Endothelial cell (in vitro differentiated cells): ENCODE measurements at regions not wholly inside any gene's neighbourhood (a gene's known extent, or its start where the extent isn't known, plus 50 kb on each side); places are given as distances from the start of the nearest gene placed in this dataset.

Experiments
- DNase-seq: peaks from one replicate; pipeline ENCODE4 v3.0.0; 2021; ENCODE audit warnings: low spot score
- H3K27ac Mint-ChIP-seq: one replicate; pipeline ENCODE4 v1.8.0; 2021; ENCODE audit warnings: mixed read lengths, inconsistent platforms; ENCODE audit not compliant: unreplicated experiment
- H3K27me3 Mint-ChIP-seq: one replicate; pipeline ENCODE4 v1.8.0; 2021; ENCODE audit warnings: mild to moderate bottlenecking, moderate library complexity, mixed read lengths, inconsistent platforms; ENCODE audit not compliant: unreplicated experiment
- H3K36me3 Mint-ChIP-seq: one replicate; pipeline ENCODE4 v1.8.0; 2021; ENCODE audit warnings: mild to moderate bottlenecking, low read depth, mixed read lengths, inconsistent platforms; ENCODE audit not compliant: unreplicated experiment
- H3K4me1 Mint-ChIP-seq: one replicate; pipeline ENCODE4 v1.8.0; 2021; ENCODE audit warnings: mild to moderate bottlenecking, mixed read lengths, inconsistent platforms; ENCODE audit not compliant: unreplicated experiment
- H3K4me3 Mint-ChIP-seq: one replicate; pipeline ENCODE4 v1.8.0; 2021; ENCODE audit warnings: mild to moderate bottlenecking, mixed read lengths, inconsistent platforms; ENCODE audit not compliant: unreplicated experiment
- H3K9me3 Mint-ChIP-seq: one replicate; pipeline ENCODE4 v1.8.0; 2021; ENCODE audit warnings: mixed read lengths, inconsistent platforms; ENCODE audit not compliant: unreplicated experiment
- TF ChIP-seq, protein P1 (sequence below): fragments of 200-600 bp; sonication (generic); IDR thresholded peaks from one replicate; pipeline ENCODE4 v1.5.0; 2021; ENCODE audit warnings: antibody characterized with exemption; ENCODE audit not compliant: unreplicated experiment

GRCh38 chr1:96256130-96256790, 465.3 kb upstream of the PTBP2 start:
- no peak for DNase-seq
- H3K4me1 Mint-ChIP-seq = no peaks in the 10 kb centered on the region
- no peaks in the 10 kb centered on the region for H3K9me3 Mint-ChIP-seq
- H3K4me3 Mint-ChIP-seq = no peak overlapping the region
- H3K27ac Mint-ChIP-seq = no peak overlapping the region
- TF ChIP-seq, protein P1, sequence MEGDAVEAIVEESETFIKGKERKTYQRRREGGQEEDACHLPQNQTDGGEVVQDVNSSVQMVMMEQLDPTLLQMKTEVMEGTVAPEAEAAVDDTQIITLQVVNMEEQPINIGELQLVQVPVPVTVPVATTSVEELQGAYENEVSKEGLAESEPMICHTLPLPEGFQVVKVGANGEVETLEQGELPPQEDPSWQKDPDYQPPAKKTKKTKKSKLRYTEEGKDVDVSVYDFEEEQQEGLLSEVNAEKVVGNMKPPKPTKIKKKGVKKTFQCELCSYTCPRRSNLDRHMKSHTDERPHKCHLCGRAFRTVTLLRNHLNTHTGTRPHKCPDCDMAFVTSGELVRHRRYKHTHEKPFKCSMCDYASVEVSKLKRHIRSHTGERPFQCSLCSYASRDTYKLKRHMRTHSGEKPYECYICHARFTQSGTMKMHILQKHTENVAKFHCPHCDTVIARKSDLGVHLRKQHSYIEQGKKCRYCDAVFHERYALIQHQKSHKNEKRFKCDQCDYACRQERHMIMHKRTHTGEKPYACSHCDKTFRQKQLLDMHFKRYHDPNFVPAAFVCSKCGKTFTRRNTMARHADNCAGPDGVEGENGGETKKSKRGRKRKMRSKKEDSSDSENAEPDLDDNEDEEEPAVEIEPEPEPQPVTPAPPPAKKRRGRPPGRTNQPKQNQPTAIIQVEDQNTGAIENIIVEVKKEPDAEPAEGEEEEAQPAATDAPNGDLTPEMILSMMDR = peak; percentile 27
- H3K27me3 Mint-ChIP-seq = no peaks in the 10 kb centered on the region
- H3K36me3 Mint-ChIP-seq = no peaks in the 10 kb centered on the region

GRCh38 chr1:96259399-96259798, 462.2 kb upstream of the PTBP2 start:
- Mint-ChIP-seq H3K27ac (no peak overlapping the region), H3K4me3 (no peak overlapping the region), H3K27me3 (no peaks in the 10 kb centered on the region), H3K4me1 (no peaks in the 10 kb centered on the region), H3K9me3 (no peaks in the 10 kb centered on the region), H3K36me3 (no peaks in the 10 kb centered on the region)
- TF ChIP-seq, protein P1 = no peak
- DNase-seq = no peak

DNA sequence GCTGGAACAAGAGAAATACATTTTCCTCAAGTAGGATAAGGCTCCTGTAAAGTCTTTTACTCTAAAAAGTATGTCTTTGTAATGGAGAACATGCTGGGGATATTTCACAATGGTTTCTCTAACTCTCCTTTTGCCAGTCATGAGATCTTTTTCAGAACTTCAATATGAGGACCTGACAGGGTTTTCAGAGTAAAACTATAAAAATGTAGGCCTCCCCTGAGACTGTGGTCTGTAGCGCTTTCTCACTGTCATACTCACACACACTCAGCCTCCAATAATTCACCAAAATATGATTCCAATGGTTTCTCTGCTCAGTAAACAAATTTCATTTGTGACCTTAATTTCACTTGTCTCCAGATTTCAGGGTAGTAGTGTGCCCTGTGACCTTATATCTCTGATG, 440.1 kb upstream of the PTBP2 start:
- Mint-ChIP-seq H3K27ac (no peak overlapping the region), H3K4me3 (no peak overlapping the region), H3K36me3 (no peaks in the 10 kb centered on the region), H3K27me3 (no peaks in the 10 kb centered on the region), H3K9me3 (no peaks in the 10 kb centered on the region), H3K4me1 (no peaks in the 10 kb centered on the region)
- TF ChIP-seq, protein P1 = no peak
- no peak for DNase-seq

DNA sequence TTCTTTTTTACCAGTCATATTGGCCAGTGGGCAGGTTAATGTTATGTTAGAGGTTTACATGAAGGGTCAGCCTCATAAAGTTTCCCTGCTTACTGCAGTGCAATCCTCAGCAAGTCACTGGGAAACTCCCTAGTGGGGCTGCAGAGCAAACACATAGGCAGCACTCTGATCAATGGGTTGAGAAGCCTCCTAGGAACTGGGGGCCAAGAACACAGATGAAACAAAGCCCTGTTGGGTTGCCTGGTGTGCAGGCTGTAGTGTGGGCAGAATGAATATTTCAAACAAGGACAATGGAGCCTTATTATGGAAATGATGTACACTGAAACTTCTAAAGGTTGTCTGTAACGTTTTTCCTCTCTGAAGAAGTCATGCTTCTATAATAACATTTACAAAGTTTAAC, 431.6 kb upstream of the PTBP2 start:
- H3K27me3 Mint-ChIP-seq = peaks cover 1% of the 10 kb centered on the region
- H3K4me1 Mint-ChIP-seq = peaks cover 6% of the 10 kb centered on the region
- DNase-seq = no peak
- H3K9me3 Mint-ChIP-seq = no peaks in the 10 kb centered on the region
- no peaks in the 10 kb centered on the region for H3K36me3 Mint-ChIP-seq
- H3K4me3 Mint-ChIP-seq = no peak overlapping the region
- TF ChIP-seq, protein P1 = no peak
- H3K27ac Mint-ChIP-seq = no peak overlapping the region

DNA sequence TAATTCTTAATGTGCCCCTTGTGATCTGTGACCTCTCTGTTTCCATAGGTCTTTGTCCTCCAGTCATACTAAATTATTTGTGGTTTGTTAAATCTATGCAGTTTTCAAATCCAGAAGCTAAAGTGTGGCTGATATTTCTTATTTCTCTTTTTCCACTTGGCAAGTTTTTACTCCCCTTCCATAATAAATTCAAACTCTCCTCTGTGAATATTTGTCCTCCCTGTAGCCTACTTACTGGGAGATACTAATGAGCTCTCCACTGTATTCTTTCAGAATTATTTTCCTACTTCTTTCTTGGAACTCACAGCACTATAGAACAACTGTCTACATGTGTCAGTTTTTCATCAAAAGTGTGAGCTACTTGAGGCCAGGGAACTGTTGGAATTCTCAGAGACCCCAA, 430.8 kb upstream of the PTBP2 start:
- H3K4me3 Mint-ChIP-seq = no peak overlapping the region
- H3K36me3 Mint-ChIP-seq = no peaks in the 10 kb centered on the region
- peaks cover 1% of the 10 kb centered on the region for H3K27me3 Mint-ChIP-seq
- TF ChIP-seq, protein P1 = no peak
- no peak overlapping the region for H3K27ac Mint-ChIP-seq
- DNase-seq = no peak
- H3K4me1 Mint-ChIP-seq = peaks cover 6% of the 10 kb centered on the region
- H3K9me3 Mint-ChIP-seq = no peaks in the 10 kb centered on the region
